ENCODE measurements at regions not wholly inside any gene's neighbourhood (a gene's known extent, or its start where the extent isn't known, plus 50 kb on each side); places are given as distances from the start of the nearest gene placed in this dataset.

GRCh38 chr2:120606280-120606679 lies 129.4 kb upstream of the GLI2 start:
- TF ChIP-seq CTCF (IDR thresholded peaks at IDR 0.05 in 4 of 5, conservative IDR thresholded peaks at IDR 0.05 in 1 of 5) (no peak), POLR2A (IDR thresholded peaks at IDR 0.05) (no peak)
